ENCODE measurements at regions not wholly inside any gene's neighbourhood (a gene's known extent, or its start where the extent isn't known, plus 50 kb on each side); places are given as distances from the start of the nearest gene placed in this dataset.

GRCh38 chr2:234773764-234774409 is 177.9 kb upstream of the SH3BP4 start:
- TF ChIP-seq CTCF (IDR thresholded peaks at IDR 0.05; ENCODE audit: poor library complexity, severe bottlenecking) (no peak), RAD21 (conservative IDR thresholded peaks at IDR 0.05) (no peak), REST (IDR thresholded peaks at IDR 0.05; ENCODE audit: borderline replicate concordance) (no peak), POLR2AphosphoS5 (IDR thresholded peaks at IDR 0.05) (no peak), EP300 (conservative IDR thresholded peaks at IDR 0.05; ENCODE audit: poor library complexity, severe bottlenecking) (no peak), TAF1 (IDR thresholded peaks at IDR 0.05; ENCODE audit: low read depth) (no peak), EZH2 (IDR thresholded peaks at IDR 0.05; ENCODE audit: borderline replicate concordance, insufficient read depth, low read length, poor library complexity, severe bottlenecking) (no peak), MXI1 (conservative IDR thresholded peaks at IDR 0.05; ENCODE audit: poor library complexity, severe bottlenecking) (no peak), SMC3 (conservative IDR thresholded peaks at IDR 0.05; ENCODE audit: poor library complexity) (no peak)
